OCI-LY3 (cell line): ENCODE measurements at regions not wholly inside any gene's neighbourhood (a gene's known extent, or its start where the extent isn't known, plus 50 kb on each side); places are given as distances from the start of the nearest gene placed in this dataset.

Experiments
- EZH2phosphoT487 ChIP-seq: fragments of 200-600 bp; shearing (Covaris generic); IDR thresholded peaks from 2 replicates; pipeline ENCODE4 v1.6.1; 2018; ENCODE audit warnings: antibody characterized with exemption, mixed run types, low read depth
- TF ChIP-seq, protein P1 (sequence below): fragments of 200-600, 300-600 bp; sonication (generic); IDR thresholded peaks from 2 replicates; pipeline ENCODE4 v1.5.1; 2014; ENCODE audit warnings: antibody characterized with exemption, low read length, low read depth

DNA sequence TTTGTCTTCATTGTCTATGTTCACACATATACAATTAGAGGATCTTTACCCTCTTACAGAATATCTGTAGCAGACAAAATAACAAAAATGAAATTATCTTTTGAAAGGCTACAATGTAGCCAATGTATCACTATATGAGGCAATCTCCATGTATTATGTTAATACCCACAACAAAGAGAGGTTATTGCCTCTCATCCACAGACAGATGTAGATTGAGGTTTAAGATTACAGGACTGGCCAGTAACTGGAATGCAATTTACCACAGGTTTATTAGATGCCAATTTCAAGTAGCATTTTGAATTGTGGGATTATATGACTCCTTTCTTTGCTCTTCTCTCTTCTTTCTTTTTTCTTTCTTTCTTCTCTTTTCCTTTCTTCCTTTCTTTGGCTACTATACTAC is 242.6 kb downstream of the ANKRD50 start:
- TF ChIP-seq, protein P1, sequence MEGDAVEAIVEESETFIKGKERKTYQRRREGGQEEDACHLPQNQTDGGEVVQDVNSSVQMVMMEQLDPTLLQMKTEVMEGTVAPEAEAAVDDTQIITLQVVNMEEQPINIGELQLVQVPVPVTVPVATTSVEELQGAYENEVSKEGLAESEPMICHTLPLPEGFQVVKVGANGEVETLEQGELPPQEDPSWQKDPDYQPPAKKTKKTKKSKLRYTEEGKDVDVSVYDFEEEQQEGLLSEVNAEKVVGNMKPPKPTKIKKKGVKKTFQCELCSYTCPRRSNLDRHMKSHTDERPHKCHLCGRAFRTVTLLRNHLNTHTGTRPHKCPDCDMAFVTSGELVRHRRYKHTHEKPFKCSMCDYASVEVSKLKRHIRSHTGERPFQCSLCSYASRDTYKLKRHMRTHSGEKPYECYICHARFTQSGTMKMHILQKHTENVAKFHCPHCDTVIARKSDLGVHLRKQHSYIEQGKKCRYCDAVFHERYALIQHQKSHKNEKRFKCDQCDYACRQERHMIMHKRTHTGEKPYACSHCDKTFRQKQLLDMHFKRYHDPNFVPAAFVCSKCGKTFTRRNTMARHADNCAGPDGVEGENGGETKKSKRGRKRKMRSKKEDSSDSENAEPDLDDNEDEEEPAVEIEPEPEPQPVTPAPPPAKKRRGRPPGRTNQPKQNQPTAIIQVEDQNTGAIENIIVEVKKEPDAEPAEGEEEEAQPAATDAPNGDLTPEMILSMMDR = no peak
- TF ChIP-seq EZH2phosphoT487 = no peak
